Smooth muscle cell of the brain vasculature (primary cell): ENCODE measurements at regions not wholly inside any gene's neighbourhood (a gene's known extent, or its start where the extent isn't known, plus 50 kb on each side); places are given as distances from the start of the nearest gene placed in this dataset.
A peak's percentile ranks its signal among the peaks of the same experiment; 100 is the strongest.

Source experiments
- DNase-seq: peaks from one replicate; pipeline ENCODE4 v3.0.0-alpha.2; 2012; ENCODE audit warnings: low read depth, low spot score

DNA sequence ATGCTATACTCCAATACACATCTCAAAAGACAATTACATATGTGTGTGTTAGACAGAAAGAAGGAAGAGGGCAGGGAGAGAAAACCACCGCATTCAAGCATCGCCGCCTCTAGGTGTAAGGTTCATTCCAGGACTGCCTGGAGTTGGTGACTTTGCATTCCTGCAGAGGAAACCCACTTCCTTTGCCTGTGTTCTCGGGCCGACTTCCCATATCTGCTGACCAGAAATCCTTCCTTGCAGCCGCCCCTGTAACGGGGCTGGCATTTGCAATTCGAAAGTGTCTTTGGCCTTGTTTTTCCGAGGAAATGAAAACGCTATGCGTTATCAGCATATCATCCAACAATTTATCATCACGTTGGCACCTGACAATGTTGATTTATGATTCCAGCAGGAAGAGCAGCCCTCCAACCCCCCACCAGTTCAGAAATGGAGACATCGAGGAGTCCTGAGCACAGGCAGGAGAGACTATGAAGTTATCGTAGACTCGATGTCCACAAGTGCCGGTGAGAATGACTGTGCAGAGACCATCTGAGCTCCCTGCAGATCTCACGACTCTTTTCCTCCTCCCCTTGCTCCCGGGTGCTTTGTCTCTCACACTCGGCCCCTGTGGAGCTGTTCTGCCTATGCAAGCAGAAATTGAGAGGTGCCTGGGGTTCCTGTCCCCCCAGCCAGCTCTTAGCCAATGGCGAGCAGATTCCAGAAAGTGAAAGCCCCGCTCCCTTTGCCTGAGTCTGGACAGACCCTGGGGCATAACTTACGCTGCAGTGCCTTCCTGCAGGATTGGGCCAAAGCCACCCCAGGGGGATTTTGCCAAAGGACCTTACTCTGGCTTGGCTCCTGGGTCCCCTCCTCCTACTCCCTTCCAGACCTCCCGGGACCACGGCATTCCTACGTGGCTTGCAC is 68.9 kb upstream of the FOXK1 start:
- peak; percentile 51 for DNase-seq

DNA sequence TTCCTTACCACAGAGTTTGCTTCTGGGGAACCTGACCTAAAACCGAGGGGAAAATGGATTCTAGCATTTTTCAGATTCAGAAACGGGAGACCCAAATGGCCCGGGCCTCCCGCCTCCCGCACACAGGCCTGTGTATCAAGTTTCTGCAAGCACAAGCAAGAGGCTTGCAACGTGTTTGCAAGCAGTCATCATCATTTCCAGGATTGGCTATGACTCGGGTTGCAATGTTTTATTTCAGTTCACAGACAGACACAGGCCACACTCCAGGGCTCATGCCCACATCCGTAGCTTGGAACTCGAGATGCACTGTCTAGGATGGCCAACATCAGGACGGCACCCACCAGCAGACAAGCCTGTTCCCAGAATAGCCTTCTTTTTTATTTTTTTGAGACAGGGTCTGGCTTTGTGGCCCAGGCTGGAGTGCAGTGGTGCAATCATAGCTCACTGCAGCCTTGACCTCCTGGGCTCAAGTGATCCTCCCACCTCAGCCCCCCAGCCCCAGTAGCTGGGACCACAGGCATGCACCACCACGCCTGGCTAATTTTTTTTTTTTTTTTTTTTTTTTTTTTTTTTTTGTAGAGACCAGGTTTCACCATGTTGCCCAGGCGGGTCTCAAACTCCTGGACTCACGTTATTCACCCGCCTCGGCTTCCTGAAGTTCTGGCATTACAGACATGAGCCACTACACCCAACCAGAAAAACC is 68.1 kb upstream of the FOXK1 start:
- peak; percentile 37 for DNase-seq

DNA sequence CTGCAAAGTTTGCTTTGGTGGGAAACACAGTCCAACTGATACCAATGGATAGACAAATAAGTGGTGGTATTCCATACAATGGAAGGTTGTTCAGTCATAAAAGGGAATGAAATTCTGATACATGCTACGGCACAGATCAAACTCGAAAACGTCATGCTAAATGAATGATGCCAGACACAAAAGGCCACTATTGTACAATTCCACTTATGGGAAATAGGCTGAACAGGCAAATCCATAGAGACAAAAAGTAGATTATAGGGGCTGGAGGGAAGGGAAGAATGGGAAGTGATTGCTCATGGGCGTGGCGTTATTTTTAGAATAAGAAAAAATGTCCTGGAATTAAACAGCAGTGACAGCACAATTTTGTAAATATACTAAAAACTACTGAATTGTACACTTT is 66.0 kb upstream of the FOXK1 start:
- no peak for DNase-seq

DNA sequence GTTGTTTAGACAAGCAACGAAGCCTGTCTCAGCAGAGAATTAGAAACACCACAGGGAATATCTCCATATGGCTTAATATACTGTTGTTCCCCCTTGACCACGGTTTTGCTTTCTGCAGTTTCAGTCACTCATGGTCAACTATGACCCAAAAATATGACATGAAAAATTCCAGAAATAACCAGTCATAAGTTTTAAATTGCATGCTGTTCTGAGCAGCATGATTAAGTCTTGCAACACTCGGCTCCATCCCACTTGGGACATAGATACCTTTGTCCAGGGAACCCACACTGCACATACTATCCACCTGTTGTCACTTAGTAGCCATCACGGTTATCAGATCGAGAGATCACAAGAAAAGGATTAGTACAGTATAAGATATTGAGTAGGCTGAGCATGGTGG is 60.7 kb upstream of the FOXK1 start:
- DNase-seq = no peak

DNA sequence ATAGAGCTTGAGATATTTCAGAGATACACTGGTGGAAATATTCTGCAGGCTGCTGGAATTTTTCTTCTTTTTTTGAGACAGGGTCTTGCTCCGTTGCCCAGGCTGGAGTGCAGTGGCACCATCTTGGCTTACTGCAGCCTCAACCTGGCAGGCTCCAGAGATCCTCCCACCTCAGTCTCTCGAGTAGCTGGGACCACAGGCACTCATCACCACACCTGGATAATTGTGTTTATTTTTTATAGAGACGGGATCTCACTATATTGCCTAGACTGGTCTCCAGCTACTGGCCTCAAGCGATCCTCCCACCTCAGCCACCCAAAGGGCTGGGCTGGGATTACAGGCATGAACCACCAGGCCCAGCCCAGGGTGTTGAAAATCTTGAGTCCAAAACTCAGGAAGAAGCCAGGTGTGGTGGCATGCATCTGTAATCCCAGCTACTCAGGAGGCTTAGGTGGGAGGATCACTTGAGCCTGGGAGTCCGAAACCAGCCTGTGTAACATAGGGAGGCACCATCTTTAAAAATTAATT is 55.7 kb upstream of the FOXK1 start:
- DNase-seq = no peak

DNA sequence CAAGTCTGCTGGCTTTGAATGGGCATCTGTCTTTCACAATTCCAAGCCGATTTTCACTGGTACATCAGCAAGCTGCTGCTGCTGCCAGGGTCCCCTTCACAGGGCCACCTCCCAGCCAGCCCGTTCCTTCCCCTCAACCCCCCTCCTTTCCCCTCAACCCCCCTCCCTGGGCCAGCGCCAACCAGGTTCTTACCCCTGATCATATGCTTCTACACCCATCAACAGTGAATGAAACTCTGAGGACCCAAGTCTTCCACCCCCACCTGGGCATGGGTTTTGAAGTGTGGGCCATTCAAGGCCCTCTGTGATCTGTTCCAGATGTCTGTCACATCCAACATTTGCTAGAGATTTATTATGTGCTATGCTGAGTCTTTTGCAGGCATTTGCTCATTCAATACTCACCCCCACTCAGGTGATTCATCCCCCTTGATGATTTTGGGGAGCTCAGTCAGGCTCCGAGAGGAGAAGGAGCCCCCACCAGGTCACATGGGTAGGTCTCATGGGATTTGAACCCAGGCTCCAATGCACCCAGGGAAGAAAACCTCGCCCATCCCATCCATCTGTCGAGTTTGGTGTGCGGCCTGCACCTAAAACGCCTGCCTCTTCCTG is 52.7 kb upstream of the FOXK1 start:
- no peak for DNase-seq

DNA sequence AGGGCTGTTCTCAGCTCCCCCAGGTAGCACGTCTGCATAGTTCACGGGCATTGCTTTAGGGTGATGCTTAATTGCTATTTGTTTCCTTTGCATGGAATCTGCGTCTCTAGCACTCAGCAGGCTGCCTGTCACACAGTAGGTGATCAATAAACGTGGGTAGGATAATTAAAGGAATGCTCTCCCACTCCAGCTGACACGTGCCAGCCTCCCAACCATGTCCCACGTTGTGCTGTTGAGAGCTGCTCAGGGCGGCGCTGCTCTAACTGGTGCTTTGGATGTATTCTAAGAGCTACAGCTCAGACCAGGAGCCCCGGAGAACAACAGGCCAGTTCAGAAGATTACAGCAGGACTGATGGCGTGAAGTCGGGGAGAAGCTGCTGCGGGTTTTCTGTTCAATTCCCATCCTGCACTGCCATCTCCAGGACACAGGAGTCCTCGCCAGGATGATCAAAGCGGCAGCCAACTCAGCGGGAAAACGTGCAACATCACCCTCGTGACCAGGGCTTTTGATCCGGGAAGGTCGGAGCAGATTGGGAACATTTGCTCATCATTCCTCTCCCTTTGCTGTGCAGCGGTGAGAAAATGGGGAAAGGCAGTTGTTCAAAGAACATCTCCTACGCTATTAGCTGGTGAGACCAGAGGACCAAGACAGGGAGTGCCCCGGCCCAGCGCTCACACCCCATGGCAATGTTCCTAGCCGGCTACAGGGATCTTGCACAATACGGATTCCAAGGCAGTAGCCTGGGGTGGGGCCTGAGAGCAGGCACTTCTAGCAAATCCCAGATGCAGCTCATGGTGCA is 50.5 kb upstream of the FOXK1 start:
- DNase-seq = peak; percentile 82
